ENCODE measurements at regions not wholly inside any gene's neighbourhood (a gene's known extent, or its start where the extent isn't known, plus 50 kb on each side); places are given as distances from the start of the nearest gene placed in this dataset.

GRCh38 chr13:58843567-58843966 lies 1212.0 kb downstream of the PCDH17 start:
- Histone ChIP-seq H3K4me1 (no peaks in the 10 kb centered on the region), H3K4me3 (no peak overlapping the region), H3K36me3 (ENCODE audit: insufficient read depth in 1 of 2, low read depth in 1 of 2) (no peaks in the 10 kb centered on the region), H3K27ac (no peak overlapping the region), H3K9me3 (no peaks in the 10 kb centered on the region), H3K27me3 (ENCODE audit: insufficient read depth in 3 of 3, low read length in 2 of 3) (no peaks in the 10 kb centered on the region)
- 78 to 95% (median 92%) methylated on average over 6 of the region's 6 CpGs for WGBS, 3 donors
- intact Hi-C loops (cut with DNase I): no loop called here
- DNase-seq: no peak
- ATAC-seq: no peak
- no peak for TF ChIP-seq CTCF (IDR thresholded peaks at IDR 0.05)

- intact Hi-C loops (cut with DNase I): no loop called here
Measured at GRCh38 chr13:58850161-58850560, 1218.6 kb downstream of the PCDH17 start.

GRCh38 chr13:58852076-58852475 lies 1220.5 kb downstream of the PCDH17 start:
- ATAC-seq (no peak), DNase-seq (no peak)
- TF ChIP-seq CTCF (IDR thresholded peaks at IDR 0.05): no peak
- no peaks in the 10 kb centered on the region for H3K4me1 ChIP-seq
- intact Hi-C loops (cut with DNase I): no loop called here
- no peak overlapping the region for H3K4me3 ChIP-seq
- H3K27ac ChIP-seq: no peak overlapping the region
- no peaks in the 10 kb centered on the region for H3K36me3 ChIP-seq (ENCODE audit: insufficient read depth in 1 of 2, low read depth in 1 of 2)
- WGBS, 3 donors: 0 to 46% (median 3%) methylated on average over 1 of the region's 1 CpG
- no peaks in the 10 kb centered on the region for H3K27me3 ChIP-seq (ENCODE audit: insufficient read depth in 3 of 3, low read length in 2 of 3)
- H3K9me3 ChIP-seq: no peaks in the 10 kb centered on the region

More at GRCh38 chr13:58850161-58850560, 1218.6 kb downstream of the PCDH17 start:
- no peak for TF ChIP-seq CTCF (IDR thresholded peaks at IDR 0.05)
- no peaks in the 10 kb centered on the region for H3K27me3 ChIP-seq (ENCODE audit: insufficient read depth in 3 of 3, low read length in 2 of 3)
- H3K4me3 ChIP-seq: no peak overlapping the region
- no peak for DNase-seq
- no peak overlapping the region for H3K27ac ChIP-seq
- H3K4me1 ChIP-seq: no peaks in the 10 kb centered on the region
- no peak for ATAC-seq
- no peaks in the 10 kb centered on the region for H3K9me3 ChIP-seq
- H3K36me3 ChIP-seq (ENCODE audit: insufficient read depth in 1 of 2, low read depth in 1 of 2): no peaks in the 10 kb centered on the region

- intact Hi-C loops (cut with DNase I): no loop called here
- Histone ChIP-seq H3K4me1 (no peaks in the 10 kb centered on the region), H3K36me3 (ENCODE audit: insufficient read depth in 1 of 2, low read depth in 1 of 2) (no peaks in the 10 kb centered on the region), H3K4me3 (no peak overlapping the region), H3K27ac (no peak overlapping the region), H3K27me3 (ENCODE audit: insufficient read depth in 3 of 3, low read length in 2 of 3) (no peaks in the 10 kb centered on the region), H3K9me3 (no peaks in the 10 kb centered on the region)
- 11 to 18% (median 14%) methylated on average over 1 of the region's 1 CpG for WGBS, 3 donors
- ATAC-seq (no peak), DNase-seq (no peak)
- TF ChIP-seq CTCF (IDR thresholded peaks at IDR 0.05): no peak
Measured at GRCh38 chr13:58855283-58855682, 1223.7 kb downstream of the PCDH17 start.

GRCh38 chr13:58858870-58859371 lies 1227.4 kb downstream of the PCDH17 start:
- no peaks in the 10 kb centered on the region for H3K27me3 ChIP-seq (ENCODE audit: insufficient read depth in 3 of 3, low read length in 2 of 3)
- H3K4me1 ChIP-seq: no peaks in the 10 kb centered on the region
- TF ChIP-seq CTCF (IDR thresholded peaks at IDR 0.05): no peak
- intact Hi-C loops (cut with DNase I): no loop called here
- ATAC-seq (no peak), DNase-seq (no peak)
- no peak overlapping the region for H3K4me3 ChIP-seq
- 97% methylated on average over 33 to 37 of the region's 37 CpGs for WGBS, 3 donors
- no peak overlapping the region for H3K27ac ChIP-seq
- H3K36me3 ChIP-seq (ENCODE audit: insufficient read depth in 1 of 2, low read depth in 1 of 2): no peaks in the 10 kb centered on the region
- H3K9me3 ChIP-seq: no peaks in the 10 kb centered on the region

Measured in psoas muscle (tissue), 7 donors.